ENCODE measurements at regions not wholly inside any gene's neighbourhood (a gene's known extent, or its start where the extent isn't known, plus 50 kb on each side); places are given as distances from the start of the nearest gene placed in this dataset.

DNA sequence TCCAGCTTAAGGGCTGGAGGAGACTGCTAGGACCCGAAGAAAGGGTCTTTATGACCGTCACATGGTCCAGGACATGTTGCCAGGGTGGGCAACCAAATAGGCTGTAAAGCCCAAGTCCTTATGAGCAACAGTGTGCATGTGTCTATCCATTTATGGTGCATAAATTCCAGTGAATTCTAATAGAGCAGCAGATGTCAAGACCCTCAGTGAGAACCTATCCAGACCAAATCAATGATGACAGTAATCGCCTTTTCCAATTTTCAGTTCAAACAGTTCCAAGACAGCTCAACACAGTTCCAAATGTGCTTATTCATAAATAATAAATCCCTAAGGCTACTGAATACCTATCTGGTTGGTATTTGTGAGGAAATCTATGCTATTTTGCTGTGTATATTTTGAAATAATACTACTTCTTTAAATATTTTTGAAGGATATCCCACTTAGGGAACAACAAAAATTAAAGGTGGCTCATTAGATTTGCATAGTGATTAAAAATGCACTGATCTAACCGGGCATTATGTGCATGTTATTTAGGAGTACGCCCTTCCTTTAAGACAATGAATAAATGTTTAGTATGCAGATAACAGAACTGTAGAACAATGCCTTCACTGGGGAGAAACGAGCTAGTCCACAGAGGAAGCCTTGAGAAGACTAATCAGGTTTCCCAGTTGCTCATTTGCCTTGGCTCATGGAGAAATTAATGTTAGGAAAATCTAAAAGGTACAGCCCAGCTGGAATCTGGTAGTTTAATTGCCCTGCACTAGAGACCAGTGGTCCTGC, 519.5 kb upstream of the CHAC2 start:
- no peaks in the 10 kb centered on the region for H3K4me1 ChIP-seq (ENCODE audit: control insufficient read depth, insufficient read depth, low read length)
- ChIA-PET POLR2A (no interaction called here), CTCF (no interaction called here), RAD21 (ENCODE audit: unreplicated experiment) (no interaction called here), SMC1A (ENCODE audit: uncharacterized antibody, unreplicated experiment) (no interaction called here)
- no peak for DNase-seq (ENCODE audit: low read depth, low spot score)
- no peaks in the 10 kb centered on the region for H4K20me1 ChIP-seq (ENCODE audit: control insufficient read depth, insufficient read depth)
- no peak overlapping the region for H3K4me3 ChIP-seq
- in situ Hi-C loops (cut with MboI), result no loop called here
- H3K4me2 ChIP-seq (ENCODE audit: control insufficient read depth, insufficient read depth), result no peak overlapping the region
- WGBS (ENCODE audit: insufficient coverage, insufficient replicate concordance, low lambda C conversion rate, missing lambda C conversion rate), result 22% methylated on average over 6 of the region's 6 CpGs
- H3K79me2 ChIP-seq (ENCODE audit: control insufficient read depth, insufficient read depth, low read length), result no peaks in the 10 kb centered on the region
- H3K27me3 ChIP-seq (replicated peaks in 1 of 2; ENCODE audit: control insufficient read depth in 2 of 2, insufficient read depth in 2 of 2, low read length in 1 of 2), result no peaks in the 10 kb centered on the region
- H3K36me3 ChIP-seq (ENCODE audit: control insufficient read depth in 2 of 2, insufficient read depth in 2 of 2, low read length in 1 of 2), result no peaks in the 10 kb centered on the region
- no TSS peak for BruUV-seq (replicated peaks)
- FAIRE-seq, result no peak
- H2AFZ ChIP-seq (ENCODE audit: control insufficient read depth, low read depth, low read length), result no peak overlapping the region
- H3K27ac ChIP-seq (ENCODE audit: control insufficient read depth, insufficient read depth), result no peak overlapping the region
- TF ChIP-seq ZBED1 (IDR thresholded peaks at IDR 0.05; ENCODE audit: borderline replicate concordance), result no peak
- TF ChIP-seq NR2C2 (IDR thresholded peaks at IDR 0.05; ENCODE audit: borderline replicate concordance, control insufficient read depth, insufficient read length, low read depth), result no peak
- TF ChIP-seq CREM (IDR thresholded peaks at IDR 0.05; ENCODE audit: low read depth), result no peak
- no peak for TF ChIP-seq YY1 (IDR thresholded peaks at IDR 0.05; ENCODE audit: low read depth, low read length)
- no peak for TF ChIP-seq ZZZ3 (IDR thresholded peaks at IDR 0.05; ENCODE audit: control insufficient read depth, insufficient read length, low read depth)
- no peak for TF ChIP-seq BACH1 (IDR thresholded peaks at IDR 0.05; ENCODE audit: borderline replicate concordance)
- TF ChIP-seq USF1 (IDR thresholded peaks at IDR 0.05; ENCODE audit: borderline replicate concordance, extremely low read length, insufficient read depth, low read depth, low read length), result no peak
- TF ChIP-seq NR2F1 (conservative IDR thresholded peaks at IDR 0.05), result no peak
- no peak for TF ChIP-seq SUZ12 (IDR thresholded peaks at IDR 0.05; ENCODE audit: unreplicated experiment)
- TF ChIP-seq, protein P1, sequence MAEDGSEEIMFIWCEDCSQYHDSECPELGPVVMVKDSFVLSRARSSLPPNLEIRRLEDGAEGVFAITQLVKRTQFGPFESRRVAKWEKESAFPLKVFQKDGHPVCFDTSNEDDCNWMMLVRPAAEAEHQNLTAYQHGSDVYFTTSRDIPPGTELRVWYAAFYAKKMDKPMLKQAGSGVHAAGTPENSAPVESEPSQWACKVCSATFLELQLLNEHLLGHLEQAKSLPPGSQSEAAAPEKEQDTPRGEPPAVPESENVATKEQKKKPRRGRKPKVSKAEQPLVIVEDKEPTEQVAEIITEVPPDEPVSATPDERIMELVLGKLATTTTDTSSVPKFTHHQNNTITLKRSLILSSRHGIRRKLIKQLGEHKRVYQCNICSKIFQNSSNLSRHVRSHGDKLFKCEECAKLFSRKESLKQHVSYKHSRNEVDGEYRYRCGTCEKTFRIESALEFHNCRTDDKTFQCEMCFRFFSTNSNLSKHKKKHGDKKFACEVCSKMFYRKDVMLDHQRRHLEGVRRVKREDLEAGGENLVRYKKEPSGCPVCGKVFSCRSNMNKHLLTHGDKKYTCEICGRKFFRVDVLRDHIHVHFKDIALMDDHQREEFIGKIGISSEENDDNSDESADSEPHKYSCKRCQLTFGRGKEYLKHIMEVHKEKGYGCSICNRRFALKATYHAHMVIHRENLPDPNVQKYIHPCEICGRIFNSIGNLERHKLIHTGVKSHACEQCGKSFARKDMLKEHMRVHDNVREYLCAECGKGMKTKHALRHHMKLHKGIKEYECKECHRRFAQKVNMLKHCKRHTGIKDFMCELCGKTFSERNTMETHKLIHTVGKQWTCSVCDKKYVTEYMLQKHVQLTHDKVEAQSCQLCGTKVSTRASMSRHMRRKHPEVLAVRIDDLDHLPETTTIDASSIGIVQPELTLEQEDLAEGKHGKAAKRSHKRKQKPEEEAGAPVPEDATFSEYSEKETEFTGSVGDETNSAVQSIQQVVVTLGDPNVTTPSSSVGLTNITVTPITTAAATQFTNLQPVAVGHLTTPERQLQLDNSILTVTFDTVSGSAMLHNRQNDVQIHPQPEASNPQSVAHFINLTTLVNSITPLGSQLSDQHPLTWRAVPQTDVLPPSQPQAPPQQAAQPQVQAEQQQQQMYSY (CRISPR knock-in tag; IDR thresholded peaks at IDR 0.05), result no peak
- no peak for TF ChIP-seq STAT1 (conservative IDR thresholded peaks at IDR 0.05)
- TF ChIP-seq, protein P2, sequence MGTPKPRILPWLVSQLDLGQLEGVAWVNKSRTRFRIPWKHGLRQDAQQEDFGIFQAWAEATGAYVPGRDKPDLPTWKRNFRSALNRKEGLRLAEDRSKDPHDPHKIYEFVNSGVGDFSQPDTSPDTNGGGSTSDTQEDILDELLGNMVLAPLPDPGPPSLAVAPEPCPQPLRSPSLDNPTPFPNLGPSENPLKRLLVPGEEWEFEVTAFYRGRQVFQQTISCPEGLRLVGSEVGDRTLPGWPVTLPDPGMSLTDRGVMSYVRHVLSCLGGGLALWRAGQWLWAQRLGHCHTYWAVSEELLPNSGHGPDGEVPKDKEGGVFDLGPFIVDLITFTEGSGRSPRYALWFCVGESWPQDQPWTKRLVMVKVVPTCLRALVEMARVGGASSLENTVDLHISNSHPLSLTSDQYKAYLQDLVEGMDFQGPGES (IDR thresholded peaks at IDR 0.05), result no peak
- no peak for TF ChIP-seq SUPT20H (IDR thresholded peaks at IDR 0.05; ENCODE audit: borderline replicate concordance, control insufficient read depth, low read depth, low read length)
- TF ChIP-seq, protein P3, sequence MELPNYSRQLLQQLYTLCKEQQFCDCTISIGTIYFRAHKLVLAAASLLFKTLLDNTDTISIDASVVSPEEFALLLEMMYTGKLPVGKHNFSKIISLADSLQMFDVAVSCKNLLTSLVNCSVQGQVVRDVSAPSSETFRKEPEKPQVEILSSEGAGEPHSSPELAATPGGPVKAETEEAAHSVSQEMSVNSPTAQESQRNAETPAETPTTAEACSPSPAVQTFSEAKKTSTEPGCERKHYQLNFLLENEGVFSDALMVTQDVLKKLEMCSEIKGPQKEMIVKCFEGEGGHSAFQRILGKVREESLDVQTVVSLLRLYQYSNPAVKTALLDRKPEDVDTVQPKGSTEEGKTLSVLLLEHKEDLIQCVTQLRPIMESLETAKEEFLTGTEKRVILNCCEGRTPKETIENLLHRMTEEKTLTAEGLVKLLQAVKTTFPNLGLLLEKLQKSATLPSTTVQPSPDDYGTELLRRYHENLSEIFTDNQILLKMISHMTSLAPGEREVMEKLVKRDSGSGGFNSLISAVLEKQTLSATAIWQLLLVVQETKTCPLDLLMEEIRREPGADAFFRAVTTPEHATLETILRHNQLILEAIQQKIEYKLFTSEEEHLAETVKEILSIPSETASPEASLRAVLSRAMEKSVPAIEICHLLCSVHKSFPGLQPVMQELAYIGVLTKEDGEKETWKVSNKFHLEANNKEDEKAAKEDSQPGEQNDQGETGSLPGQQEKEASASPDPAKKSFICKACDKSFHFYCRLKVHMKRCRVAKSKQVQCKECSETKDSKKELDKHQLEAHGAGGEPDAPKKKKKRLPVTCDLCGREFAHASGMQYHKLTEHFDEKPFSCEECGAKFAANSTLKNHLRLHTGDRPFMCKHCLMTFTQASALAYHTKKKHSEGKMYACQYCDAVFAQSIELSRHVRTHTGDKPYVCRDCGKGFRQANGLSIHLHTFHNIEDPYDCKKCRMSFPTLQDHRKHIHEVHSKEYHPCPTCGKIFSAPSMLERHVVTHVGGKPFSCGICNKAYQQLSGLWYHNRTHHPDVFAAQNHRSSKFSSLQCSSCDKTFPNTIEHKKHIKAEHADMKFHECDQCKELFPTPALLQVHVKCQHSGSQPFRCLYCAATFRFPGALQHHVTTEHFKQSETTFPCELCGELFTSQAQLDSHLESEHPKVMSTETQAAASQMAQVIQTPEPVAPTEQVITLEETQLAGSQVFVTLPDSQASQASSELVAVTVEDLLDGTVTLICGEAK (IDR thresholded peaks at IDR 0.05; ENCODE audit: borderline replicate concordance), result no peak
- no peak overlapping the region for H3K9ac ChIP-seq (ENCODE audit: control insufficient read depth, insufficient read depth, low read length)
- intact Hi-C loops (cut with micrococcal nuclease; ENCODE audit: unreplicated experiment), result no loop called here
- no peaks in the 10 kb centered on the region for H3K9me3 ChIP-seq (replicated peaks; ENCODE audit: control insufficient read depth, insufficient read depth, low read length)
- no peak for ATAC-seq
